Gastroesophageal sphincter (tissue), 4 donors: ENCODE measurements at regions not wholly inside any gene's neighbourhood (a gene's known extent, or its start where the extent isn't known, plus 50 kb on each side); places are given as distances from the start of the nearest gene placed in this dataset.

Experiments
- ATAC-seq: fragments of 150-250 bp; one replicate; pipeline ENCODE4 v1.9.1; 2016; ENCODE audit warnings: mild to moderate bottlenecking, moderate library complexity
- H3K27ac ChIP-seq, 4 donors: fragments of 200-600 bp; sonication (generic) in 3 of 4; 1 replicate in 3 of 4; 2 replicates in 1 of 4; pipeline ENCODE4 v1.5.1; 2016 to 2019
- H3K27me3 ChIP-seq: fragments of 200-600 bp; sonication (generic); one replicate; pipeline ENCODE4 v1.5.1; 2019
- H3K36me3 ChIP-seq, 2 donors: fragments of 200-600 bp; sonication (generic); one replicate each; pipeline ENCODE4 v1.5.1; 2019; ENCODE audit warnings: control low read depth in 1 of 2
- H3K4me1 ChIP-seq, 3 donors: fragments of 200-600 bp; sonication (generic); 1 replicate in 2 of 3; 2 replicates in 1 of 3; pipeline ENCODE4 v1.5.1; 2016 to 2019; ENCODE audit warnings: control low read depth in 2 of 3
- H3K4me3 ChIP-seq, 2 donors: fragments of 200-600 bp; sonication (generic); one replicate each; pipeline ENCODE4 v1.5.1; 2019; ENCODE audit warnings: mild to moderate bottlenecking in 1 of 2, moderate library complexity in 1 of 2
- H3K9me3 ChIP-seq, 3 donors: fragments of 200-600 bp; sonication (generic); one replicate each; pipeline ENCODE4 v1.5.1; 2017 to 2019; ENCODE audit warnings: control low read depth in 2 of 3
- CTCF ChIP-seq, 4 experiments: fragments of 200-600 bp in 2 of 4; fragments of 450-650 bp in 2 of 4; sonication (generic) in 1 of 4; IDR thresholded peaks; one replicate each; pipeline ENCODE4 v1.5.1; 2017 to 2019; ENCODE audit warnings: antibody characterized with exemption in 4 of 4, mild to moderate bottlenecking in 2 of 4, moderate library complexity in 2 of 4
- EP300 ChIP-seq: sonication (generic); formaldehyde crosslinking; IDR thresholded peaks from one replicate; pipeline ENCODE4 v1.6.1; 2017; ENCODE audit warnings: antibody characterized with exemption, mild to moderate bottlenecking
- POLR2A ChIP-seq, 2 donors: fragments of 450-650 bp; IDR thresholded peaks; one replicate each; pipeline ENCODE4 v1.6.1; 2017; ENCODE audit warnings: antibody characterized with exemption in 2 of 2, mild to moderate bottlenecking in 2 of 2, moderate library complexity in 1 of 2
- POLR2AphosphoS5 ChIP-seq: sonication (generic); formaldehyde crosslinking; IDR thresholded peaks from one replicate; pipeline ENCODE4 v1.6.1; 2017; ENCODE audit warnings: antibody characterized with exemption
- WGBS, 2 donors: methylation state at CpG; one replicate each; pipeline ENCODE4 v1.1.5; 2018; ENCODE audit warnings: low coverage in 1 of 2; 5-methylcytosine and 5-hydroxymethylcytosine counted together

GRCh38 chr4:30948653-30949052 lies 228.5 kb downstream of the PCDH7 start:
- no peak for TF ChIP-seq POLR2A (IDR thresholded peaks at IDR 0.05)
- peak; percentile 82 for TF ChIP-seq POLR2AphosphoS5
- Histone ChIP-seq H3K4me1 (peaks cover 0 to 15% (median 0%) of the 10 kb centered on the region in 3 donors), H3K27me3 (no peaks in the 10 kb centered on the region), H3K9me3 (no peaks in the 10 kb centered on the region), H3K4me3 (no peak overlapping the region), H3K36me3 (no peaks in the 10 kb centered on the region), H3K27ac (no peak overlapping the region)
- 30 to 37% methylated on average over 3 of the region's 3 CpGs for WGBS, 2 donors
- ATAC-seq = peak; percentile 48

- Histone ChIP-seq H3K4me1 (peaks cover 0 to 12% (median 0%) of the 10 kb centered on the region in 3 donors), H3K27ac (no peak overlapping the region), H3K27me3 (no peaks in the 10 kb centered on the region), H3K9me3 (no peaks in the 10 kb centered on the region), H3K4me3 (no peak overlapping the region), H3K36me3 (no peaks in the 10 kb centered on the region)
- WGBS, 2 donors = 74 to 89% methylated on average over 3 of the region's 3 CpGs
- TF ChIP-seq POLR2AphosphoS5 (no peak), CTCF (IDR thresholded peaks at IDR 0.05) (no peak), EP300 (no peak), POLR2A (IDR thresholded peaks at IDR 0.05) (no peak)
- no peak for ATAC-seq
Observed at GRCh38 chr4:30950737-30951136, 230.6 kb downstream of the PCDH7 start.

- Histone ChIP-seq H3K27me3 (no peaks in the 10 kb centered on the region), H3K9me3 (no peaks in the 10 kb centered on the region), H3K27ac (no peak overlapping the region), H3K4me3 (no peak overlapping the region), H3K4me1 (peaks cover 0 to 7% (median 0%) of the 10 kb centered on the region in 3 donors), H3K36me3 (no peaks in the 10 kb centered on the region)
- WGBS, 2 donors = 55 to 71% methylated on average over 4 of the region's 4 CpGs
- no peak for ATAC-seq
- no peak for TF ChIP-seq EP300
- no peak for TF ChIP-seq POLR2A (IDR thresholded peaks at IDR 0.05)
- TF ChIP-seq POLR2AphosphoS5 = no peak
- no peak for TF ChIP-seq CTCF (IDR thresholded peaks at IDR 0.05)
Observed at GRCh38 chr4:30952526-30953219, 232.5 kb downstream of the PCDH7 start.

- Histone ChIP-seq H3K27me3 (no peaks in the 10 kb centered on the region), H3K27ac (no peak overlapping the region), H3K9me3 (no peaks in the 10 kb centered on the region), H3K36me3 (no peaks in the 10 kb centered on the region), H3K4me3 (no peak overlapping the region), H3K4me1 (peaks cover 0 to 2% (median 0%) of the 10 kb centered on the region in 3 donors)
- WGBS, 2 donors = 100% methylated on average over 1 of the region's 1 CpG
- ATAC-seq = no peak
- TF ChIP-seq POLR2A (IDR thresholded peaks at IDR 0.05) = no peak
- TF ChIP-seq CTCF (IDR thresholded peaks at IDR 0.05) = no peak
- no peak for TF ChIP-seq EP300
- TF ChIP-seq POLR2AphosphoS5 = no peak
Observed at GRCh38 chr4:30953799-30954198, 233.6 kb downstream of the PCDH7 start.

- no peak for ATAC-seq
- 78% methylated on average over 6 of the region's 6 CpGs for WGBS, 2 donors
- Histone ChIP-seq H3K4me1 (no peaks in the 10 kb centered on the region), H3K27ac (no peak overlapping the region), H3K9me3 (no peaks in the 10 kb centered on the region), H3K4me3 (no peak overlapping the region), H3K36me3 (no peaks in the 10 kb centered on the region), H3K27me3 (no peaks in the 10 kb centered on the region)
- TF ChIP-seq POLR2AphosphoS5 (no peak), POLR2A (IDR thresholded peaks at IDR 0.05) (no peak), EP300 (no peak), CTCF (IDR thresholded peaks at IDR 0.05) (no peak)
Observed at GRCh38 chr4:30956916-30957315, 236.7 kb downstream of the PCDH7 start.
